Hematopoietic multipotent progenitor cell treated with erythropoietin and hydrocortisone succinate and interleukin-3 and kit ligand, for 15 days (in vitro differentiated cells): ENCODE measurements at regions not wholly inside any gene's neighbourhood (a gene's known extent, or its start where the extent isn't known, plus 50 kb on each side); places are given as distances from the start of the nearest gene placed in this dataset.
A peak's percentile ranks its signal among the peaks of the same experiment; 100 is the strongest.
"Not testable (repeated sequence)": the region's sequence is repeated elsewhere in the genome, so short reads cannot be mapped to it uniquely, and the experiment has no call there.

Experiments
- DNase-seq: peaks from one replicate; pipeline ENCODE4 v3.0.0-alpha.2; 2015; ENCODE audit warnings: low spot score

- no peak for DNase-seq
These were observed 178.1 kb upstream of the CDH9 start for GRCh38 chr5:27216367-27216950.

GRCh38 chr5:27208051-27208450 lies 169.7 kb upstream of the CDH9 start:
- no peak for DNase-seq

- DNase-seq: no peak
These were observed 153.6 kb upstream of the CDH9 start for GRCh38 chr5:27191786-27192510.

- DNase-seq: no peak
These were observed 134.3 kb upstream of the CDH9 start for GRCh38 chr5:27172693-27173092.

- DNase-seq: peak; percentile 25
These were observed 133.4 kb upstream of the CDH9 start for GRCh38 chr5:27171761-27172261.

GRCh38 chr5:27158775-27159174 lies 120.4 kb upstream of the CDH9 start:
- DNase-seq: no peak

- no peak for DNase-seq
These were observed 119.8 kb upstream of the CDH9 start for GRCh38 chr5:27158171-27158570.

GRCh38 chr5:27144456-27144855 lies 106.1 kb upstream of the CDH9 start:
- no peak for DNase-seq

GRCh38 chr5:27140831-27141230 lies 102.4 kb upstream of the CDH9 start:
- no peak for DNase-seq

- no peak for DNase-seq
These were observed 92.2 kb upstream of the CDH9 start for GRCh38 chr5:27130587-27130986.

- DNase-seq: no peak
These were observed 91.5 kb upstream of the CDH9 start for GRCh38 chr5:27129926-27130325.

GRCh38 chr5:27125856-27126255 lies 87.5 kb upstream of the CDH9 start:
- no peak for DNase-seq

GRCh38 chr5:27124590-27124989 lies 86.2 kb upstream of the CDH9 start:
- DNase-seq: no peak

- DNase-seq: not testable (repeated sequence)
These were observed 81.4 kb upstream of the CDH9 start for GRCh38 chr5:27119736-27120321.

GRCh38 chr5:27103486-27103885 lies 65.1 kb upstream of the CDH9 start:
- no peak for DNase-seq

GRCh38 chr5:27095761-27096160 lies 57.4 kb upstream of the CDH9 start:
- not testable (repeated sequence) for DNase-seq

- DNase-seq: no peak
These were observed 54.9 kb upstream of the CDH9 start for GRCh38 chr5:27093279-27093678.

GRCh38 chr5:27091858-27092257 lies 53.5 kb upstream of the CDH9 start:
- DNase-seq: no peak

GRCh38 chr5:27088822-27089221 lies 50.4 kb upstream of the CDH9 start:
- DNase-seq: not testable (repeated sequence)
